ENCODE measurements at regions not wholly inside any gene's neighbourhood (a gene's known extent, or its start where the extent isn't known, plus 50 kb on each side); places are given as distances from the start of the nearest gene placed in this dataset.
A peak's percentile ranks its signal among the peaks of the same experiment; 100 is the strongest.
"Not testable (repeated sequence)": the region's sequence is repeated elsewhere in the genome, so short reads cannot be mapped to it uniquely, and the experiment has no call there.

GRCh38 chr21:9679029-9679428, 842.4 kb upstream of the TPTE start:
- ATAC-seq; intact Hi-C loops (cut with micrococcal nuclease); DNase-seq: not testable (repeated sequence)

GRCh38 chr21:9688945-9689344, 832.4 kb upstream of the TPTE start:
- intact Hi-C loops (cut with micrococcal nuclease); ATAC-seq; DNase-seq: not testable (repeated sequence)

GRCh38 chr21:9690981-9691380, 830.4 kb upstream of the TPTE start:
- ATAC-seq; intact Hi-C loops (cut with micrococcal nuclease): not testable (repeated sequence)
- DNase-seq, result peak; percentile 20

GRCh38 chr21:9695759-9696158, 825.6 kb upstream of the TPTE start:
- DNase-seq; intact Hi-C loops (cut with micrococcal nuclease); ATAC-seq: not testable (repeated sequence)

- DNase-seq; intact Hi-C loops (cut with micrococcal nuclease); ATAC-seq: not testable (repeated sequence)
Observed at GRCh38 chr21:9697751-9698150, 823.6 kb upstream of the TPTE start.

GRCh38 chr21:9705016-9705415, 816.4 kb upstream of the TPTE start:
- peak; percentile 8 for DNase-seq
- intact Hi-C loops (cut with micrococcal nuclease); ATAC-seq: not testable (repeated sequence)

- DNase-seq; ATAC-seq; intact Hi-C loops (cut with micrococcal nuclease): not testable (repeated sequence)
Observed at GRCh38 chr21:9705455-9705854, 815.9 kb upstream of the TPTE start.

GRCh38 chr21:9724542-9724941, 796.8 kb upstream of the TPTE start:
- intact Hi-C loops (cut with micrococcal nuclease); DNase-seq; ATAC-seq: not testable (repeated sequence)

- intact Hi-C loops (cut with micrococcal nuclease), result not testable (repeated sequence)
Observed at GRCh38 chr21:9727187-9727586, 794.2 kb upstream of the TPTE start.

GRCh38 chr21:9728219-9728992, 793.0 kb upstream of the TPTE start:
- intact Hi-C loops (cut with micrococcal nuclease); DNase-seq: not testable (repeated sequence)
- ATAC-seq, result peak; percentile 33

More at GRCh38 chr21:9727187-9727586, 794.2 kb upstream of the TPTE start:
- not testable (repeated sequence) for DNase-seq, ATAC-seq

GRCh38 chr21:9730866-9731265, 790.5 kb upstream of the TPTE start:
- ATAC-seq (no peak), DNase-seq (no peak)
- intact Hi-C loops (cut with micrococcal nuclease), result no loop called here

GRCh38 chr21:9731317-9731716, 790.1 kb upstream of the TPTE start:
- DNase-seq; ATAC-seq; intact Hi-C loops (cut with micrococcal nuclease): not testable (repeated sequence)

- DNase-seq; ATAC-seq; intact Hi-C loops (cut with micrococcal nuclease): not testable (repeated sequence)
Observed at GRCh38 chr21:9732605-9733004, 788.8 kb upstream of the TPTE start.

GRCh38 chr21:9733761-9734558, 787.4 kb upstream of the TPTE start:
- DNase-seq; ATAC-seq; intact Hi-C loops (cut with micrococcal nuclease): not testable (repeated sequence)

- DNase-seq, result no peak
- no peak for ATAC-seq
- intact Hi-C loops (cut with micrococcal nuclease), result no loop called here
Observed at GRCh38 chr21:9735421-9735961, 785.9 kb upstream of the TPTE start.

GRCh38 chr21:9737301-9737700, 784.1 kb upstream of the TPTE start:
- DNase-seq; intact Hi-C loops (cut with micrococcal nuclease); ATAC-seq: not testable (repeated sequence)

- intact Hi-C loops (cut with micrococcal nuclease); DNase-seq; ATAC-seq: not testable (repeated sequence)
Observed at GRCh38 chr21:9737871-9738515, 783.4 kb upstream of the TPTE start.

- ATAC-seq (no peak), DNase-seq (no peak)
- intact Hi-C loops (cut with micrococcal nuclease), result no loop called here
Observed at GRCh38 chr21:9738527-9738926, 782.9 kb upstream of the TPTE start.

GRCh38 chr21:9739240-9739639, 782.1 kb upstream of the TPTE start:
- intact Hi-C loops (cut with micrococcal nuclease), result no loop called here
- ATAC-seq (no peak), DNase-seq (no peak)

All from left ventricle myocardium superior (tissue), 1 donor.